Testis (tissue), 2 donors: ENCODE measurements at regions not wholly inside any gene's neighbourhood (a gene's known extent, or its start where the extent isn't known, plus 50 kb on each side); places are given as distances from the start of the nearest gene placed in this dataset.

Experiments
- CTCF ChIP-seq, 3 experiments: fragments of 450-650 bp in 2 of 3; fragments of 200-600 bp in 1 of 3; sonication (generic) in 1 of 3; IDR thresholded peaks; one replicate each; pipeline ENCODE4 v1.5.1; 2016 to 2019; ENCODE audit warnings: antibody characterized with exemption in 3 of 3, mild to moderate bottlenecking in 2 of 3, moderate library complexity in 1 of 3
- POLR2A ChIP-seq: fragments of 450-650 bp; IDR thresholded peaks from one replicate; pipeline ENCODE4 v1.6.1; 2017; ENCODE audit warnings: antibody characterized with exemption, mild to moderate bottlenecking, moderate library complexity

- TF ChIP-seq CTCF (IDR thresholded peaks at IDR 0.05), result no peak
- TF ChIP-seq POLR2A, result no peak
Observed at GRCh38 chr20:40189621-40190020, 499.4 kb downstream of the MAFB start.
